Adrenal gland (tissue), 5 donors: ENCODE measurements at regions not wholly inside any gene's neighbourhood (a gene's known extent, or its start where the extent isn't known, plus 50 kb on each side); places are given as distances from the start of the nearest gene placed in this dataset.

Source experiments
- POLR2A ChIP-seq, 2 donors: fragments of 450-650 bp; IDR thresholded peaks; one replicate each; pipeline ENCODE4 v1.6.1; 2017; ENCODE audit warnings: antibody characterized with exemption in 2 of 2, mild to moderate bottlenecking in 2 of 2, moderate library complexity in 1 of 2
- TF ChIP-seq, protein P1 (sequence below), 6 experiments: fragments of 450-650 bp in 4 of 6; fragments of 200-600 bp in 2 of 6; sonication (generic) in 1 of 6; IDR thresholded peaks; 1 replicate in 5 of 6; 2 replicates in 1 of 6; pipeline versions ENCODE4 v1.5.1 to v1.8.0; 2016 to 2021; ENCODE audit warnings: antibody characterized with exemption in 6 of 6, mild to moderate bottlenecking in 2 of 6, moderate library complexity in 1 of 6
- donor health status: DM: no; HTN: no; CAD: no.

- TF ChIP-seq, protein P1, sequence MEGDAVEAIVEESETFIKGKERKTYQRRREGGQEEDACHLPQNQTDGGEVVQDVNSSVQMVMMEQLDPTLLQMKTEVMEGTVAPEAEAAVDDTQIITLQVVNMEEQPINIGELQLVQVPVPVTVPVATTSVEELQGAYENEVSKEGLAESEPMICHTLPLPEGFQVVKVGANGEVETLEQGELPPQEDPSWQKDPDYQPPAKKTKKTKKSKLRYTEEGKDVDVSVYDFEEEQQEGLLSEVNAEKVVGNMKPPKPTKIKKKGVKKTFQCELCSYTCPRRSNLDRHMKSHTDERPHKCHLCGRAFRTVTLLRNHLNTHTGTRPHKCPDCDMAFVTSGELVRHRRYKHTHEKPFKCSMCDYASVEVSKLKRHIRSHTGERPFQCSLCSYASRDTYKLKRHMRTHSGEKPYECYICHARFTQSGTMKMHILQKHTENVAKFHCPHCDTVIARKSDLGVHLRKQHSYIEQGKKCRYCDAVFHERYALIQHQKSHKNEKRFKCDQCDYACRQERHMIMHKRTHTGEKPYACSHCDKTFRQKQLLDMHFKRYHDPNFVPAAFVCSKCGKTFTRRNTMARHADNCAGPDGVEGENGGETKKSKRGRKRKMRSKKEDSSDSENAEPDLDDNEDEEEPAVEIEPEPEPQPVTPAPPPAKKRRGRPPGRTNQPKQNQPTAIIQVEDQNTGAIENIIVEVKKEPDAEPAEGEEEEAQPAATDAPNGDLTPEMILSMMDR (IDR thresholded peaks at IDR 0.05), result no peak
- no peak for TF ChIP-seq POLR2A (IDR thresholded peaks at IDR 0.05)
Observed at GRCh38 chr16:60100371-60100770, 1366.3 kb upstream of the GOT2 start.
